AG10803 (cell line): ENCODE measurements at regions not wholly inside any gene's neighbourhood (a gene's known extent, or its start where the extent isn't known, plus 50 kb on each side); places are given as distances from the start of the nearest gene placed in this dataset.
A peak's percentile ranks its signal among the peaks of the same experiment; 100 is the strongest.

ENCODE experiments used
- DNase-seq: peaks from one replicate; pipeline ENCODE4 v3.0.0; 2010; ENCODE audit warnings: low read depth
- H3K4me3 ChIP-seq: 2 replicates; pipeline ENCODE4 v1.5.1; 2011; ENCODE audit warnings: mild to moderate bottlenecking, low read length, control low read depth
- TF ChIP-seq, protein P1 (sequence below): conservative IDR thresholded peaks from 2 replicates; pipeline ENCODE4 v1.5.1; 2011; ENCODE audit warnings: mild to moderate bottlenecking, low read length, control low read depth, inconsistent platforms

DNA sequence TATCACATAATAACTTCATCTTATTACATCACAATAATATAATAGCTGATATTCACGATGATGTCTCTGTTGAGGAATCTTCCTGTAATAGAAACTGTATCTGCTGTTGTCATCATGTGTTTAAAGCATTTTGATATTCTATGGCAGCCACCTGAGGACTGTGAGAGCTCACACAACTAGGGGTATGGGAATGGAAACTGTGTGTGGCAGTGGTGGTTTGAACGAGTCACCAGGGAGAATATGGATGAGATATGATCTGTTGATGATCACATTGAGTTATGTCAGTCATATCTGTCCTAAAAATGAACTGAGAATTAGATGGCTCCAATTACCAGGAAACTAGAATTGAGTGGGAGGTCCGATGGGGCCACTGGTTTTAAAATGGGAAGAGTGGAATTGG, 169.6 kb downstream of the MID1IP1 start:
- TF ChIP-seq, protein P1, sequence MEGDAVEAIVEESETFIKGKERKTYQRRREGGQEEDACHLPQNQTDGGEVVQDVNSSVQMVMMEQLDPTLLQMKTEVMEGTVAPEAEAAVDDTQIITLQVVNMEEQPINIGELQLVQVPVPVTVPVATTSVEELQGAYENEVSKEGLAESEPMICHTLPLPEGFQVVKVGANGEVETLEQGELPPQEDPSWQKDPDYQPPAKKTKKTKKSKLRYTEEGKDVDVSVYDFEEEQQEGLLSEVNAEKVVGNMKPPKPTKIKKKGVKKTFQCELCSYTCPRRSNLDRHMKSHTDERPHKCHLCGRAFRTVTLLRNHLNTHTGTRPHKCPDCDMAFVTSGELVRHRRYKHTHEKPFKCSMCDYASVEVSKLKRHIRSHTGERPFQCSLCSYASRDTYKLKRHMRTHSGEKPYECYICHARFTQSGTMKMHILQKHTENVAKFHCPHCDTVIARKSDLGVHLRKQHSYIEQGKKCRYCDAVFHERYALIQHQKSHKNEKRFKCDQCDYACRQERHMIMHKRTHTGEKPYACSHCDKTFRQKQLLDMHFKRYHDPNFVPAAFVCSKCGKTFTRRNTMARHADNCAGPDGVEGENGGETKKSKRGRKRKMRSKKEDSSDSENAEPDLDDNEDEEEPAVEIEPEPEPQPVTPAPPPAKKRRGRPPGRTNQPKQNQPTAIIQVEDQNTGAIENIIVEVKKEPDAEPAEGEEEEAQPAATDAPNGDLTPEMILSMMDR = no peak
- no peak for DNase-seq
- H3K4me3 ChIP-seq = no peak overlapping the region

DNA sequence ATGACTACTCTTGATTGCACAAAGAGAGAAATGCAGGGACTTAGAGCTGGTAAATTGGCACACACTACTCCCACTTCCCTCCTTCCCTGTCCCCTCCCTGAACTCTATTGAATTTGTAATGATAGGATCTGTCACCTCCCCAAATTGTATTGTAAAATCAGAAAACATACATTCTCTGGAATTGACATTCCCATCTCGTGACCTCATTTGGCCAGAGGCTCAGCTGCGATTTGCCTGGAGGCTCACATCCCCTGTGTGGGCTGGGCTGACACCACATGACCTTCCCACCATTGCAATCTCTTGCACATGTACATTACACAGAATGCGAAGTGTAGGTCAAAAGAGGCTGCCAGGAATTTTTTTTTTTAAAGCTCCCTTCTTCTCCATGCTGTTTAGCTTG, 172.1 kb downstream of the MID1IP1 start:
- H3K4me3 ChIP-seq = no peak overlapping the region
- TF ChIP-seq, protein P1 = no peak
- DNase-seq = no peak

DNA sequence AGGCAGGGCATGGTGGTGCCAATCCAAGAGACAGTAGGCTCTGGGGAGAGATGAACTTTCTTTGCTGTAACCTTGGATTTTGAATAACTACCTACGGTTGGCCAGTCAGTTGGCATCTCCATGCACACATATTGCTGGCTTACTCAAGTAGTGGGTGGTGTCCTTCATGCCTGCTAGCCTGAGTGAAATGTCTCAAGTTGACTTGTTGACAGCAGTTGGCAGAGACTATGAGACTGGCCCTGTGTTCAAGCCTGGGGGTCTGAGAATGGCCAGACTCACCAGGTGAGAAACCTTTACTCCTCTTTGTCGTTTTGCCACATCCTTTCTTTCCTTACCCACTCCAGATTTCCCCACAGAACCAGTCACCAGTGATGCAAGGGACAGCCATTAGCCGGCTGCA, 173.3 kb downstream of the MID1IP1 start:
- TF ChIP-seq, protein P1 = no peak
- H3K4me3 ChIP-seq = no peak overlapping the region
- no peak for DNase-seq

DNA sequence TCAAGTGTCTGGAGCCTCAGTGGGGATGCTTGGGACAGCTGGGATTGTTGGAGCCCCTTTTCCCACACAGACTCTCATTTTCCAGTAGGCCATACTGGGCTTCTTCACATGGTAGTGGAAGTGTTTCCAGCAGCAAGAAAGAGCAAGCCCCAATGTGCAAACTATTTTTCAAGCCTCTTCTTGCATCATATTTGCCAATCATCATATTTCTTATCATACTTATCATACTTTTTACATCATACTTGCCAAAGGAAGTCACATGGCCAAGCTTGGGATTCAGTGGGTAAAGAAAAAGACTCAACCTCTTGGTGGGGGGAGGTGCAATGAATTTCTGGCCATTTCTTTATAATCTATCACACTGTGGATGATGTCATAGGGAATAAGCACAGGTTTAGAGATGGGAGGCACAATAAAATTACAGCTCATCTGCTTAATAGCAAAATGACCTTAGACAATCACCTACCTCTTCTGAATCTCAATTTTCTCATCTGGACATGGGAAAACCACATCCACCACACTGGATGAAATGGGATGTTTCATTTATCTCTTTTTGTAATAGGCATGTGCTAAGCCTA, 174.2 kb downstream of the MID1IP1 start:
- DNase-seq = peak; percentile 17
- no peak overlapping the region for H3K4me3 ChIP-seq
- TF ChIP-seq, protein P1 = no peak

DNA sequence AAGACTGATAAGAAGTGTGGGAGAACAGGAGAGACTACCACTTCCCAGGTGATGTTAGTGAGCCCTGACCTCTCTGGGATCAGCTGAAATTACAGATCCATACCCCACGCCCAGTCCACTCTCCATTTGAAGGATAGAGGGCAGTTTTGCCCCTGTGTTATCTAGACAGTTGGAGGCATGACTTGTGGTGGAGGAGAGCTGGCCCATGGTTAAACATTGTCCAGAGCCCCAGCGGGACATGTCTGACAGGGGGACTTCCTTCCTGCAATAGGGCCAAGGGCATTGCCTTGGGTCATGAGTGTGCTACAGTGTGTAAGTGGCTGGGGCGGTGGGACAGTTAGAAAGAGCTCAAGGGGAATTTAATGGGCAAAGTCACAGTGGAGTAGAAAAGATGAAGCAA, 181.1 kb downstream of the MID1IP1 start:
- TF ChIP-seq, protein P1 = no peak
- no peak overlapping the region for H3K4me3 ChIP-seq
- no peak for DNase-seq

DNA sequence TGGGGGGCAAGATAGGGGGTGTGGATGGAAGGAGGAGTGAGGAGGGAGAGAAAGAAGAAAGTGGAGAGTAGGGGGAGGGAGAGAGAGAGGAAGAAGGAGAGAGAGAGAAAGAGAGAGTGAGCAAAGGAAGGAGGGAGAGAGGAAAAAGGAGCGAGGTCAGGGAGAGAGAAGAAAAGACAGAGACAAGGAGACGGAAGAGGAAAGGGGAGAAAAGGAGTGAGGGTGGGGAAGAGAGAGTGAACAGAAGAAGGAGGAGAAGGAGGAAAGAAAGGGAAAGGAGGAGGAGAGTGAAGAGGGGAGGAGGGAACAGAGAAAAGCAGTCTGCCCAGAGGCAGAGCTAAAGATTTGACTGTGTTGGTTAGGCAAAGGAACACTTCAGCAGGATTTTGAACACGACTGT, 181.6 kb downstream of the MID1IP1 start:
- TF ChIP-seq, protein P1 = no peak
- no peak for DNase-seq

DNA sequence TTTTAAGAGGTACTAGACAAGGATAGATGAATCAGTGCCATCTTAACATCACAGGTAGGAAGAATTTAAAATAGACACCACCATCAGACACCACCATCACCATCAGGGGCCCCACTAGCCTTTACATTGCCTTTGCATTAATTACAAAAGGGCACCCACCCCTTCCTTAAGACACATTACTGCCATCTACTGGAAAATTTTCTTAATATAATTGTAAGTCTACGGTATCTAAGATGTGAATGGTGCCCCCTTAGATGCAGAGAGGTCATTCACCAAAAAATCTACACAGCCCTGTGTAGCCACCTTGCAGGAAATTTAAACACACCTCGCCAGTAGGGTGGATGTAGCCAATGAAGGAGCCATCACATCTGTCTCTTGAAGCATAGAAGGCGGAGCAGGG, 184.1 kb downstream of the MID1IP1 start:
- TF ChIP-seq, protein P1 = peak; percentile 38
- no peak overlapping the region for H3K4me3 ChIP-seq
- DNase-seq = peak; percentile 5

More for the DNA sequence above, 181.6 kb downstream of the MID1IP1 start:
- H3K4me3 ChIP-seq = no peak overlapping the region
